ENCODE measurements at regions not wholly inside any gene's neighbourhood (a gene's known extent, or its start where the extent isn't known, plus 50 kb on each side); places are given as distances from the start of the nearest gene placed in this dataset.

DNA sequence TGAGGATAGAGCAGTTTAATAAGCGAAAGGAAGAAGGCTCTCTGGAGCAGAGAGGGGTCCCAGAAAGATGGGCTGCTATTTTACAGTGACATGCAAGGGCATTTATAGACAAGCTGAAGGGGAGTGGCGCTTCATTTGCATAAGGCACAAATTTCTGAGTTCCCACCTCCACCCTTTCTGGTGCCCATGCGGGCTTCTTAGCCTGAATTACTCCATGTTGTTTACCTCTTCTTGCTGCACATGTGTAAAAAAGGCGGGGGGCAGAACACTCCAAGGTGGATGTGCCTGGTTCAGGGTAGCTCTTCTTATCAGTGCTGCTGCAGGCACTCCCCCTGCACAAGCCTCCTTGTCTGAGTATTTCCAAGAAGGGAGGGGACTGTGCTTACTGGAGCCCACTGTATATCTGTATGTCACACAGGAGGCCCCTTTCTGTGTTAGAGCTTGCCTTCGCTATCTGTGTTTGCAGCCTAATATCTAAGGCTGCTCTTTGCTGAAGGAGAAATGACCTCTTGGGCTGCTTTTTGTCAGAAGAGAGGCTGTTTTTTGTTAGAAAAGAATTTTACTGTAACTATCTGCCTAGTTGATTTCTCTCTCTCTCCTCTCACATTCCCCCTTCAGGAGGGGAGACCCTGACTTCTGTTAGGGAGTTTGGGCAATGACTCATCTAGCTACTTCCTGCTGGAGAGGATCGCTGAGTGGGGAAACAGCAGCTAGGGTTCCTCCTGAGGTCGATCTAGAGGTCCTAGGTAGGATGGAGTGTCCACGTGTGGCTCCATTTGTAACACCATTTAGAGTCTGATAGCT lies 1057.0 kb upstream of the CNTN5 start:
- BruUV-seq (replicated peaks), result no TSS peak
- ChIA-PET CTCF (no interaction called here), POLR2A (ENCODE audit: unreplicated experiment) (no interaction called here)

More for the DNA sequence above, 1057.0 kb upstream of the CNTN5 start:
- H3K9me3 ChIP-seq (ENCODE audit: control insufficient read depth, insufficient read depth, low read length), result no peaks in the 10 kb centered on the region
- dilution Hi-C loops (cut with HindIII; ENCODE audit: low sequenced_read_pairs, unreplicated experiment), result no loop called here
- DNase-seq, result peak; percentile 36
- H3K56ac ChIP-seq (ENCODE audit: extremely low read depth, insufficient read depth, low read length), result no peak overlapping the region
- H2AK5ac ChIP-seq (ENCODE audit: low read depth, low read length), result peak overlapping the region; percentile 74
- no peak overlapping the region for H3K4me3 ChIP-seq (ENCODE audit: insufficient read depth, low read depth, low read length)
- no peak overlapping the region for H3K4me2 ChIP-seq (ENCODE audit: low read depth, low read length)
- peak overlapping the region; percentile 6; the same call in 1 of the 2 replicates for H4K5ac ChIP-seq (ENCODE audit: low read depth, low read length)
- H2AFZ ChIP-seq (replicated peaks; ENCODE audit: low read length, poor library complexity), result peak overlapping the region; percentile 74
- no peak overlapping the region for H3K18ac ChIP-seq (ENCODE audit: low read depth, low read length)
- in situ Hi-C loops (cut with MboI; ENCODE audit: low sequenced_read_pairs), result no loop called here
- H3K36me3 ChIP-seq (ENCODE audit: control insufficient read depth, insufficient read depth, low read length), result no peaks in the 10 kb centered on the region
- H2BK120ac ChIP-seq (ENCODE audit: low read depth, low read length), result peak overlapping the region; percentile 99
- peak; percentile 28; the same call in 1 of the 2 replicates for TF ChIP-seq FOS (IDR thresholded peaks at IDR 0.05; ENCODE audit: low read depth, low read length)
- no peak for TF ChIP-seq SMC3 (IDR thresholded peaks at IDR 0.05; ENCODE audit: low read depth, low read length)
- peak overlapping the region; percentile 38 for H4K91ac ChIP-seq (ENCODE audit: insufficient read depth, low read depth, low read length)
- H2AK9ac ChIP-seq (replicated peaks; ENCODE audit: low read depth, low read length, poor library complexity), result no peak overlapping the region
- no peak for ATAC-seq (ENCODE audit: low read depth)
- peaks cover 3% of the 10 kb centered on the region; the same call in 1 of the 2 replicates for H3K9me1 ChIP-seq (ENCODE audit: insufficient read depth, low read length)
- no CpG with 5 or more reads among the region's 8 CpGs for WGBS, 2 experiments (ENCODE audit: extremely low coverage in 2 of 2, insufficient read length in 1 of 2)
- H3K27ac ChIP-seq (ENCODE audit: insufficient read depth, low read length), result peak overlapping the region; percentile 32; the same call in 1 of the 2 replicates
- H3K14ac ChIP-seq (replicated peaks; ENCODE audit: low read depth, low read length), result peak overlapping the region; percentile 58; the same call in 1 of the 2 replicates
- H2BK15ac ChIP-seq (ENCODE audit: low read depth, low read length), result peak overlapping the region; percentile 85
- peaks cover 17% of the 10 kb centered on the region for H3K4me1 ChIP-seq (ENCODE audit: control insufficient read depth, insufficient read depth, low read length)
- no peaks in the 10 kb centered on the region for H3K79me1 ChIP-seq (ENCODE audit: low read depth in 1 of 2, low read length in 2 of 2)
- no peak overlapping the region for H2BK5ac ChIP-seq (ENCODE audit: low read depth, low read length, poor library complexity, severe bottlenecking)
- peak overlapping the region; percentile 60 for H2BK20ac ChIP-seq (ENCODE audit: low read depth, low read length)
- intact Hi-C loops (cut with micrococcal nuclease), result no loop called here
- H4K20me1 ChIP-seq (ENCODE audit: insufficient read depth, low read length), result no peaks in the 10 kb centered on the region
- no peaks in the 10 kb centered on the region for H3K27me3 ChIP-seq (ENCODE audit: control insufficient read depth, insufficient read depth, low read length)
- no peak overlapping the region for H3K23ac ChIP-seq (ENCODE audit: low read depth, low read length)
- H4K8ac ChIP-seq (ENCODE audit: low read depth in 2 of 2, low read length in 2 of 2), result peak overlapping the region; percentile 64 to 89
- peak overlapping the region; percentile 62 for H3K4ac ChIP-seq (ENCODE audit: low read depth, low read length)
- no peak overlapping the region for H3K9ac ChIP-seq (ENCODE audit: low read depth, low read length)

Data from IMR-90 (cell line).